IMR-90 (cell line): ENCODE measurements at regions not wholly inside any gene's neighbourhood (a gene's known extent, or its start where the extent isn't known, plus 50 kb on each side); places are given as distances from the start of the nearest gene placed in this dataset.

Source experiments
- ATAC-seq: fragments of 200-7000 bp; cut with Tn5 transposase; 2 replicates; pipeline ENCODE4 v1.9.1; 2020; ENCODE audit warnings: low read depth, mild to moderate bottlenecking, moderate library complexity
- BruUV-seq: library from RNA; stranded (reverse); fragments of 400-500 nt; replicated peaks from 2 replicates; lab custom pipeline; 2021; lab: Mats Ljungman, UMichigan
- CTCF ChIA-PET: fragments of 300-600 bp; formaldehyde crosslinking; extraction: SDS; loops from one replicate; lab custom pipeline; 2021; ENCODE audit warnings: antibody characterized with exemption; lab: Yijun Ruan, JAX
- POLR2A ChIA-PET: fragments of 300-600 bp; sonication (Branson Sonifier 250); formaldehyde crosslinking; loops from one replicate; lab custom pipeline; 2022; ENCODE audit warnings: antibody characterized with exemption; ENCODE audit not compliant: unreplicated experiment; lab: Charles Lee
- DNase-seq: peaks from one replicate; pipeline ENCODE4 v3.0.0; 2013
- H2AFZ ChIP-seq: replicated peaks from 2 replicates; pipeline ENCODE3; 2013; ENCODE audit warnings: low read length, mild to moderate bottlenecking; ENCODE audit not compliant: poor library complexity
- H2AK5ac ChIP-seq: 2 replicates; pipeline ENCODE4 v1.6.1; 2013; ENCODE audit warnings: low read depth, low read length, inconsistent platforms
- H2AK9ac ChIP-seq: replicated peaks from 2 replicates; pipeline ENCODE3; 2013; ENCODE audit warnings: mild to moderate bottlenecking, low read depth, low read length, moderate library complexity; ENCODE audit not compliant: poor library complexity
- H2BK120ac ChIP-seq: 2 replicates; pipeline ENCODE4 v1.6.1; 2013; ENCODE audit warnings: low read depth, low read length, inconsistent platforms
- H2BK15ac ChIP-seq: 3 replicates; pipeline ENCODE4 v1.6.1; 2013; ENCODE audit warnings: low read depth, low read length, inconsistent platforms
- H2BK20ac ChIP-seq: 2 replicates; pipeline ENCODE4 v1.6.1; 2013; ENCODE audit warnings: low read depth, mild to moderate bottlenecking, inconsistent platforms, low read length, moderate library complexity
- H2BK5ac ChIP-seq: 2 replicates; pipeline ENCODE4 v1.6.1; 2013; ENCODE audit warnings: mild to moderate bottlenecking, low read depth, low read length, inconsistent platforms; ENCODE audit not compliant: poor library complexity, severe bottlenecking
- H3K14ac ChIP-seq: replicated peaks from 2 replicates; pipeline ENCODE4 v1.6.1; 2013; ENCODE audit warnings: low read depth, low read length, inconsistent platforms
- H3K18ac ChIP-seq: 2 replicates; pipeline ENCODE4 v1.6.1; 2013; ENCODE audit warnings: low read depth, low read length, control low read depth
- H3K23ac ChIP-seq: 2 replicates; pipeline ENCODE4 v1.6.1; 2013; ENCODE audit warnings: low read depth, low read length, inconsistent platforms
- H3K27ac ChIP-seq: 2 replicates; pipeline ENCODE4 v1.5.1; 2013; ENCODE audit warnings: mild to moderate bottlenecking, control low read depth, low read length; ENCODE audit not compliant: insufficient read depth
- H3K27me3 ChIP-seq: 2 replicates; pipeline ENCODE4 v1.6.1; 2013; ENCODE audit warnings: low read length; ENCODE audit not compliant: control insufficient read depth, insufficient read depth
- H3K36me3 ChIP-seq: 2 replicates; pipeline ENCODE4 v1.6.1; 2013; ENCODE audit warnings: low read length, mixed read lengths; ENCODE audit not compliant: control insufficient read depth, insufficient read depth
- H3K4ac ChIP-seq: 2 replicates; pipeline ENCODE4 v1.6.1; 2013; ENCODE audit warnings: low read depth, low read length, inconsistent platforms
- H3K4me1 ChIP-seq: 2 replicates; pipeline ENCODE4 v1.6.1; 2013; ENCODE audit warnings: low read length, mixed read lengths; ENCODE audit not compliant: control insufficient read depth, insufficient read depth
- H3K4me2 ChIP-seq: 2 replicates; pipeline ENCODE4 v1.6.1; 2013; ENCODE audit warnings: low read depth, mild to moderate bottlenecking, control low read depth, low read length, moderate library complexity
- H3K4me3 ChIP-seq: 2 replicates; pipeline ENCODE4 v1.5.1; 2013; ENCODE audit warnings: low read depth, mild to moderate bottlenecking, control low read depth, low read length, moderate library complexity; ENCODE audit not compliant: insufficient read depth
- H3K56ac ChIP-seq: 2 replicates; pipeline ENCODE4 v1.6.1; 2013; ENCODE audit warnings: low read length, inconsistent platforms; ENCODE audit not compliant: insufficient read depth; ENCODE audit errors: extremely low read depth
- H3K79me1 ChIP-seq, 2 experiments: 2 replicates each; pipeline ENCODE4 v1.6.1; 2013; ENCODE audit warnings: low read length in 2 of 2, inconsistent platforms in 1 of 2, low read depth in 1 of 2
- H3K9ac ChIP-seq: 2 replicates; pipeline ENCODE4 v1.6.1; 2013; ENCODE audit warnings: low read depth, low read length, control low read depth
- H3K9me1 ChIP-seq: 2 replicates; pipeline ENCODE4 v1.6.1; 2013; ENCODE audit warnings: low read length, inconsistent platforms; ENCODE audit not compliant: insufficient read depth
- H3K9me3 ChIP-seq: 2 replicates; pipeline ENCODE4 v1.6.1; 2013; ENCODE audit warnings: low read length; ENCODE audit not compliant: control insufficient read depth, insufficient read depth
- H4K20me1 ChIP-seq: 2 replicates; pipeline ENCODE4 v1.6.1; 2013; ENCODE audit warnings: low read length, inconsistent platforms; ENCODE audit not compliant: insufficient read depth
- H4K5ac ChIP-seq: 2 replicates; pipeline ENCODE4 v1.6.1; 2013; ENCODE audit warnings: mild to moderate bottlenecking, low read depth, low read length, control low read depth
- H4K8ac ChIP-seq, 2 experiments: 2 replicates each; pipeline ENCODE4 v1.6.1; 2013; ENCODE audit warnings: low read depth in 2 of 2, low read length in 2 of 2, control low read depth in 1 of 2, inconsistent platforms in 1 of 2
- H4K91ac ChIP-seq: 2 replicates; pipeline ENCODE4 v1.6.1; 2013; ENCODE audit warnings: low read depth, low read length, inconsistent platforms; ENCODE audit not compliant: insufficient read depth
- CEBPB ChIP-seq: IDR thresholded peaks from 2 replicates; pipeline ENCODE4 v1.6.1; 2012; ENCODE audit warnings: low read depth, low read length, improper control_type of control experiment
- CHD1 ChIP-seq: IDR thresholded peaks from 2 replicates; pipeline ENCODE4 v1.6.1; 2012; ENCODE audit warnings: low read depth, low read length, improper control_type of control experiment
- FOS ChIP-seq: fragments of 150-350 bp; IDR thresholded peaks from 2 replicates; pipeline ENCODE4 v1.6.1; 2016; ENCODE audit warnings: low read depth, low read length
- MAFK ChIP-seq: IDR thresholded peaks from 2 replicates; pipeline ENCODE4 v1.6.1; 2012; ENCODE audit warnings: low read depth, low read length, improper control_type of control experiment
- MAZ ChIP-seq: IDR thresholded peaks from 2 replicates; pipeline ENCODE4 v1.6.1; 2012; ENCODE audit warnings: low read depth, mild to moderate bottlenecking, low read length, improper control_type of control experiment, moderate library complexity, borderline replicate concordance
- NFE2L2 ChIP-seq: fragments of 150-350 bp; IDR thresholded peaks from 2 replicates; pipeline ENCODE4 v1.6.1; 2016; ENCODE audit warnings: low read depth, mild to moderate bottlenecking, low read length
- RCOR1 ChIP-seq: IDR thresholded peaks from 2 replicates; pipeline ENCODE4 v1.6.1; 2012; ENCODE audit warnings: mild to moderate bottlenecking, low read length, improper control_type of control experiment; ENCODE audit not compliant: insufficient replicate concordance
- RFX5 ChIP-seq: IDR thresholded peaks from 2 replicates; pipeline ENCODE4 v1.8.0; 2012; ENCODE audit warnings: low read depth, mild to moderate bottlenecking, low read length, moderate library complexity
- SMC3 ChIP-seq: fragments of 150-350 bp; IDR thresholded peaks from 2 replicates; pipeline ENCODE4 v1.6.1; 2016; ENCODE audit warnings: low read depth, mild to moderate bottlenecking, antibody characterized with exemption, low read length, moderate library complexity
- WGBS, 2 experiments: methylation state at CpG; one replicate each; pipeline versions ENCODE4 v1.1.5 to v1.1.7; 2013; ENCODE audit warnings: missing lambda C conversion rate in 2 of 2; ENCODE audit not compliant: insufficient read length in 1 of 2; ENCODE audit errors: extremely low coverage in 2 of 2; 5-methylcytosine and 5-hydroxymethylcytosine counted together
- dilution Hi-C: fragments of 300-500 bp; cut with HindIII; formaldehyde crosslinking; loops from one replicate; pipeline ENCODE4 v1.14.3; 2018; ENCODE audit warnings: low sequenced_read_pairs; ENCODE audit not compliant: unreplicated experiment
- in situ Hi-C: fragments of 300-500 bp; cut with MboI; formaldehyde crosslinking; loops from 3 replicates; pipeline ENCODE4 v1.14.3; 2019; ENCODE audit warnings: low sequenced_read_pairs, inconsistent platforms, mixed read lengths
- intact Hi-C: fragments of 100-400 bp; cut with micrococcal nuclease; formaldehyde crosslinking; loops from 2 replicates; pipeline ENCODE4 v1.10.0; 2022
- TF ChIP-seq, protein P1 (sequence below): fragments of 150-350 bp; IDR thresholded peaks from 2 replicates; pipeline ENCODE4 v1.6.1; 2016; ENCODE audit warnings: low read depth, mild to moderate bottlenecking, low read length, moderate library complexity, borderline replicate concordance
- TF ChIP-seq, protein P2 (sequence below): conservative IDR thresholded peaks from 2 replicates; pipeline ENCODE4 v1.5.1; 2012; ENCODE audit warnings: mild to moderate bottlenecking, low read depth, low read length, improper control_type of control experiment
- TF ChIP-seq, protein P3 (sequence below): fragments of 150-350 bp; IDR thresholded peaks from 2 replicates; pipeline ENCODE4 v1.6.1; 2017; ENCODE audit warnings: mild to moderate bottlenecking, antibody characterized with exemption, low read length, low read depth

DNA sequence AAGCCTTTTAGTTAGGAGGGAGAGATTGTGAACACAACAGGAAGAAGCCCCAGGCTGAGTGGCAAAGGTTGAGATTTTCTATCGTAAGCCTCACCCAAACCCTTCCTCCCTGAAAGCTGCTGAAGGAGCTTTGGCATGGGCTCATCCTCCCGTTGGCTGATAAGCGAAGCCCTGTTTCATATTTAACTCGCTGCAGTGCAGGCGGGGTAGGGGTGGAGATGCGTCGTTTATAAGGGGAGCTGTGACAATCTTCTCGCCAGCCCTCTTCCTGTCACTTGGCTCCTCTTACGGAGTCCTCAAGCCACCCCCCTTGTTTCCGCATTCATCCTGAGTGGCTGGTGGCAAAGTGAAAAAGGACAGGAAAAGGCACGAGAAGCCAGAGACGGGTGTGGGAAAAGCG is 137.0 kb downstream of the OR4C45 start:
- no peak overlapping the region for H4K8ac ChIP-seq
- no peaks in the 10 kb centered on the region for H3K36me3 ChIP-seq
- no peak overlapping the region for H2AK5ac ChIP-seq
- no peaks in the 10 kb centered on the region for H4K20me1 ChIP-seq
- no peak overlapping the region for H4K91ac ChIP-seq
- peaks cover 10% of the 10 kb centered on the region; the same call in 1 of the 2 replicates for H3K9me3 ChIP-seq
- H3K79me1 ChIP-seq = no peaks in the 10 kb centered on the region
- H2AK9ac ChIP-seq = no peak overlapping the region
- no peak overlapping the region for H3K4ac ChIP-seq
- H2BK120ac ChIP-seq = no peak overlapping the region
- ChIA-PET POLR2A (no interaction called here), CTCF (no interaction called here)
- no peak overlapping the region for H3K56ac ChIP-seq
- no peaks in the 10 kb centered on the region for H3K9me1 ChIP-seq
- no peak for TF ChIP-seq FOS
- no peak for TF ChIP-seq CEBPB
- no peak for TF ChIP-seq MAFK
- TF ChIP-seq MAZ = no peak
- no peak for TF ChIP-seq SMC3
- no peak for TF ChIP-seq CHD1
- TF ChIP-seq, protein P1, sequence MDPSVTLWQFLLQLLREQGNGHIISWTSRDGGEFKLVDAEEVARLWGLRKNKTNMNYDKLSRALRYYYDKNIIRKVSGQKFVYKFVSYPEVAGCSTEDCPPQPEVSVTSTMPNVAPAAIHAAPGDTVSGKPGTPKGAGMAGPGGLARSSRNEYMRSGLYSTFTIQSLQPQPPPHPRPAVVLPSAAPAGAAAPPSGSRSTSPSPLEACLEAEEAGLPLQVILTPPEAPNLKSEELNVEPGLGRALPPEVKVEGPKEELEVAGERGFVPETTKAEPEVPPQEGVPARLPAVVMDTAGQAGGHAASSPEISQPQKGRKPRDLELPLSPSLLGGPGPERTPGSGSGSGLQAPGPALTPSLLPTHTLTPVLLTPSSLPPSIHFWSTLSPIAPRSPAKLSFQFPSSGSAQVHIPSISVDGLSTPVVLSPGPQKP = no peak
- no peak for TF ChIP-seq RFX5
- TF ChIP-seq RCOR1 = no peak
- TF ChIP-seq, protein P2, sequence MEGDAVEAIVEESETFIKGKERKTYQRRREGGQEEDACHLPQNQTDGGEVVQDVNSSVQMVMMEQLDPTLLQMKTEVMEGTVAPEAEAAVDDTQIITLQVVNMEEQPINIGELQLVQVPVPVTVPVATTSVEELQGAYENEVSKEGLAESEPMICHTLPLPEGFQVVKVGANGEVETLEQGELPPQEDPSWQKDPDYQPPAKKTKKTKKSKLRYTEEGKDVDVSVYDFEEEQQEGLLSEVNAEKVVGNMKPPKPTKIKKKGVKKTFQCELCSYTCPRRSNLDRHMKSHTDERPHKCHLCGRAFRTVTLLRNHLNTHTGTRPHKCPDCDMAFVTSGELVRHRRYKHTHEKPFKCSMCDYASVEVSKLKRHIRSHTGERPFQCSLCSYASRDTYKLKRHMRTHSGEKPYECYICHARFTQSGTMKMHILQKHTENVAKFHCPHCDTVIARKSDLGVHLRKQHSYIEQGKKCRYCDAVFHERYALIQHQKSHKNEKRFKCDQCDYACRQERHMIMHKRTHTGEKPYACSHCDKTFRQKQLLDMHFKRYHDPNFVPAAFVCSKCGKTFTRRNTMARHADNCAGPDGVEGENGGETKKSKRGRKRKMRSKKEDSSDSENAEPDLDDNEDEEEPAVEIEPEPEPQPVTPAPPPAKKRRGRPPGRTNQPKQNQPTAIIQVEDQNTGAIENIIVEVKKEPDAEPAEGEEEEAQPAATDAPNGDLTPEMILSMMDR = no peak
- no peak for TF ChIP-seq NFE2L2
- TF ChIP-seq, protein P3, sequence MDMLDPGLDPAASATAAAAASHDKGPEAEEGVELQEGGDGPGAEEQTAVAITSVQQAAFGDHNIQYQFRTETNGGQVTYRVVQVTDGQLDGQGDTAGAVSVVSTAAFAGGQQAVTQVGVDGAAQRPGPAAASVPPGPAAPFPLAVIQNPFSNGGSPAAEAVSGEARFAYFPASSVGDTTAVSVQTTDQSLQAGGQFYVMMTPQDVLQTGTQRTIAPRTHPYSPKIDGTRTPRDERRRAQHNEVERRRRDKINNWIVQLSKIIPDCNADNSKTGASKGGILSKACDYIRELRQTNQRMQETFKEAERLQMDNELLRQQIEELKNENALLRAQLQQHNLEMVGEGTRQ = no peak
- in situ Hi-C loops (no loop called here), dilution Hi-C loops (no loop called here), intact Hi-C loops (no loop called here)
- 84% methylated on average over 4 of the region's 13 CpGs; no CpG with 5 or more reads in 1 of the 2 experiments for WGBS, 2 experiments
- no peak overlapping the region for H3K18ac ChIP-seq
- H2BK15ac ChIP-seq = no peak overlapping the region
- DNase-seq = no peak
- H3K14ac ChIP-seq = no peak overlapping the region
- H3K23ac ChIP-seq = no peak overlapping the region
- H2BK5ac ChIP-seq = no peak overlapping the region
- H3K4me1 ChIP-seq = no peaks in the 10 kb centered on the region
- H4K5ac ChIP-seq = no peak overlapping the region
- no peak overlapping the region for H3K27ac ChIP-seq
- H3K4me3 ChIP-seq = no peak overlapping the region
- no peak for ATAC-seq
- no peaks in the 10 kb centered on the region for H3K27me3 ChIP-seq
- no peak overlapping the region for H2BK20ac ChIP-seq
- BruUV-seq = no TSS peak
- H3K9ac ChIP-seq = no peak overlapping the region
- no peak overlapping the region for H3K4me2 ChIP-seq
- no peak overlapping the region for H2AFZ ChIP-seq
